EL (cell line): ENCODE measurements at regions not wholly inside any gene's neighbourhood (a gene's known extent, or its start where the extent isn't known, plus 50 kb on each side); places are given as distances from the start of the nearest gene placed in this dataset.
A peak's percentile ranks its signal among the peaks of the same experiment; 100 is the strongest.
"Not testable (repeated sequence)": the region's sequence is repeated elsewhere in the genome, so short reads cannot be mapped to it uniquely, and the experiment has no call there.

Experiments
- DNase-seq: peaks from one replicate; pipeline ENCODE4 v3.0.0-alpha.2; 2016

- DNase-seq, result no peak
Measured at GRCh38 chr5:142542078-142542477, 143.8 kb downstream of the FGF1 start.

- DNase-seq, result peak; percentile 63
Measured at GRCh38 chr5:142540922-142541422, 144.9 kb downstream of the FGF1 start.

- no peak for DNase-seq
Measured at GRCh38 chr5:142539154-142539740, 146.6 kb downstream of the FGF1 start.

- DNase-seq, result no peak
Measured at GRCh38 chr5:142537938-142538337, 148.0 kb downstream of the FGF1 start.

- DNase-seq, result no peak
Measured at GRCh38 chr5:142532781-142533176, 153.1 kb downstream of the FGF1 start.

- DNase-seq, result no peak
Measured at GRCh38 chr5:142531977-142532780, 153.7 kb downstream of the FGF1 start.

- no peak for DNase-seq
Measured at GRCh38 chr5:142530904-142531303, 155.0 kb downstream of the FGF1 start.

GRCh38 chr5:142529626-142530278 is 156.1 kb downstream of the FGF1 start:
- peak; percentile 72 for DNase-seq

- DNase-seq, result peak; percentile 29
Measured at GRCh38 chr5:142527664-142528295, 158.1 kb downstream of the FGF1 start.

- DNase-seq, result no peak
Measured at GRCh38 chr5:142527234-142527633, 158.7 kb downstream of the FGF1 start.

GRCh38 chr5:142522983-142523382 is 162.9 kb downstream of the FGF1 start:
- no peak for DNase-seq

- DNase-seq, result no peak
Measured at GRCh38 chr5:142521706-142522105, 164.2 kb downstream of the FGF1 start.

GRCh38 chr5:142520885-142521284 is 165.0 kb downstream of the FGF1 start:
- peak; percentile 64 for DNase-seq

GRCh38 chr5:142519913-142520312 is 166.0 kb downstream of the FGF1 start:
- not testable (repeated sequence) for DNase-seq

GRCh38 chr5:142517840-142518239 is 168.1 kb downstream of the FGF1 start:
- DNase-seq, result no peak

- no peak for DNase-seq
Measured at GRCh38 chr5:142516732-142517131, 169.2 kb downstream of the FGF1 start.

- DNase-seq, result no peak
Measured at GRCh38 chr5:142515036-142515435, 170.9 kb downstream of the FGF1 start.

- DNase-seq, result no peak
Measured at GRCh38 chr5:142514196-142514595, 171.7 kb downstream of the FGF1 start.

- DNase-seq, result peak; percentile 96
Measured at GRCh38 chr5:142512043-142513042, 173.5 kb downstream of the FGF1 start.

GRCh38 chr5:142511358-142511757 is 174.5 kb downstream of the FGF1 start:
- no peak for DNase-seq

- no peak for DNase-seq
Measured at GRCh38 chr5:142509026-142509425, 176.9 kb downstream of the FGF1 start.

GRCh38 chr5:142508591-142508990 is 177.3 kb downstream of the FGF1 start:
- DNase-seq, result no peak
